SK-N-SH (cell line): ENCODE measurements at regions not wholly inside any gene's neighbourhood (a gene's known extent, or its start where the extent isn't known, plus 50 kb on each side); places are given as distances from the start of the nearest gene placed in this dataset.
A peak's percentile ranks its signal among the peaks of the same experiment; 100 is the strongest.
"Not testable (repeated sequence)": the region's sequence is repeated elsewhere in the genome, so short reads cannot be mapped to it uniquely, and the experiment has no call there.

Experiments used
- CTCF ChIA-PET: fragments of 300-600, 350-600 bp; formaldehyde crosslinking; extraction: SDS; loops from one replicate; lab custom pipeline; 2021; lab: Yijun Ruan, JAX
- POLR2A ChIA-PET: fragments of 350-600 bp; sonication (Branson Sonifier 250); formaldehyde crosslinking; extraction: SDS; loops from one replicate; lab custom pipeline; 2020; ENCODE audit warnings: antibody characterized with exemption, inconsistent platforms; lab: Yijun Ruan, JAX
- DNase-seq: peaks from one replicate; pipeline ENCODE4 v3.0.0; 2012
- H2AFZ ChIP-seq: fragments of 200-600 bp; sonication (generic); 2 replicates; pipeline ENCODE4 v1.8.1; 2016; ENCODE audit warnings: antibody characterized with exemption, mild to moderate bottlenecking, low read depth
- H3F3A ChIP-seq: fragments of 200-600 bp; sonication (generic); replicated peaks from 2 replicates; pipeline ENCODE3; 2016; ENCODE audit warnings: antibody characterized with exemption, mild to moderate bottlenecking; ENCODE audit not compliant: insufficient read depth
- H3K27ac ChIP-seq, 2 experiments: fragments of 200-500 bp in 1 of 2; fragments of 200-600 bp in 1 of 2; sonication (Bioruptor generic) in 1 of 2; sonication (generic), shearing (Covaris generic) in 1 of 2; 2 replicates each; pipeline versions ENCODE4 v1.5.1 to v1.6.1; 2014 to 2016; ENCODE audit warnings: low read depth in 2 of 2, inconsistent platforms in 1 of 2, low read length in 1 of 2, mild to moderate bottlenecking in 1 of 2, mixed read lengths in 1 of 2
- H3K27me3 ChIP-seq: fragments of 200-600 bp; sonication (generic), shearing (Covaris generic); 2 replicates; pipeline ENCODE4 v1.6.1; 2016; ENCODE audit warnings: mixed run types; ENCODE audit not compliant: insufficient read depth
- H3K36me3 ChIP-seq, 2 experiments: fragments of 200-500 bp in 1 of 2; fragments of 200-600 bp in 1 of 2; sonication (Bioruptor generic) in 1 of 2; sonication (generic) in 1 of 2; replicated peaks in 1 of 2; 2 replicates each; pipeline versions ENCODE3 to v1.5.1; 2014 to 2016; ENCODE audit warnings: low read length in 1 of 2, mild to moderate bottlenecking in 1 of 2; ENCODE audit not compliant: insufficient read depth in 2 of 2, control insufficient read depth in 1 of 2
- H3K4me1 ChIP-seq, 2 experiments: fragments of 200-500 bp in 1 of 2; fragments of 200-600 bp in 1 of 2; sonication (Bioruptor generic) in 1 of 2; sonication (generic), shearing (Covaris generic) in 1 of 2; 2 replicates each; pipeline versions ENCODE4 v1.5.1 to v1.6.1; 2014 to 2016; ENCODE audit warnings: low read depth in 1 of 2, low read length in 1 of 2, mixed run types in 1 of 2; ENCODE audit not compliant: insufficient read depth in 2 of 2, control insufficient read depth in 1 of 2
- H3K4me2 ChIP-seq: fragments of 200-600 bp; sonication (generic), shearing (Covaris generic); 2 replicates; pipeline ENCODE4 v1.6.1; 2017; ENCODE audit warnings: mixed run types
- H3K4me3 ChIP-seq, 2 experiments: fragments of 200-500 bp in 1 of 2; fragments of 200-600 bp in 1 of 2; sonication (Bioruptor generic) in 1 of 2; sonication (generic), shearing (Covaris generic) in 1 of 2; 2 replicates each; pipeline versions ENCODE4 v1.5.1 to v1.8.1; 2014 to 2016; ENCODE audit warnings: low read depth in 2 of 2, inconsistent platforms in 1 of 2, low read length in 1 of 2, mild to moderate bottlenecking in 1 of 2, mixed read lengths in 1 of 2, moderate library complexity in 1 of 2
- H3K79me2 ChIP-seq: fragments of 200-600 bp; sonication (generic); 2 replicates; pipeline ENCODE4 v1.8.1; 2017; ENCODE audit warnings: mild to moderate bottlenecking; ENCODE audit not compliant: insufficient read depth
- H3K9ac ChIP-seq: fragments of 200-600 bp; sonication (generic); 2 replicates; pipeline ENCODE4 v1.6.1; 2017; ENCODE audit warnings: mixed run types
- H3K9me2 ChIP-seq: fragments of 200-600 bp; sonication (generic); 2 replicates; pipeline ENCODE4 v1.6.1; 2017; ENCODE audit warnings: mixed run types
- H3K9me3 ChIP-seq: fragments of 200-600 bp; sonication (generic); 2 replicates; pipeline ENCODE4 v1.6.1; 2017; ENCODE audit warnings: mixed run types, mild to moderate bottlenecking, moderate library complexity
- H4K20me1 ChIP-seq: fragments of 200-600 bp; sonication (generic); 2 replicates; pipeline ENCODE4 v1.6.1; 2017; ENCODE audit warnings: mild to moderate bottlenecking, mixed run types; ENCODE audit not compliant: insufficient read depth
- EP300 ChIP-seq, 2 experiments: IDR thresholded peaks; 2 replicates each; pipeline versions ENCODE4 v1.4.0 to v1.6.1; 2012; ENCODE audit warnings: borderline replicate concordance in 1 of 2, low read depth in 1 of 2, low read length in 1 of 2
- EZH2phosphoT487 ChIP-seq: fragments of 200-600 bp; sonication (generic); IDR thresholded peaks from 2 replicates; pipeline ENCODE4 v1.6.1; 2017; ENCODE audit warnings: low read depth, mixed run types, mild to moderate bottlenecking, antibody characterized with exemption, moderate library complexity, borderline replicate concordance
- JUND ChIP-seq: IDR thresholded peaks from 2 replicates; pipeline ENCODE4 v1.4.0; 2012
- NRF1 ChIP-seq: IDR thresholded peaks from 2 replicates; pipeline ENCODE4 v1.6.1; 2012; ENCODE audit warnings: low read depth, mild to moderate bottlenecking, low read length
- POLR2AphosphoS5 ChIP-seq: IDR thresholded peaks from 2 replicates; pipeline ENCODE4 v1.6.1; 2012; ENCODE audit warnings: low read depth, low read length
- RAD21 ChIP-seq: IDR thresholded peaks from 2 replicates; pipeline ENCODE4 v1.6.1; 2012; ENCODE audit warnings: mild to moderate bottlenecking, low read length
- RFX5 ChIP-seq: IDR thresholded peaks from 2 replicates; pipeline ENCODE4 v1.6.1; 2012; ENCODE audit warnings: mild to moderate bottlenecking, improper control_type of control experiment, low read length
- TCF12 ChIP-seq: IDR thresholded peaks from 2 replicates; pipeline ENCODE4 v1.4.0; 2012
- TEAD4 ChIP-seq: IDR thresholded peaks from 2 replicates; pipeline ENCODE4 v1.4.0; 2012; ENCODE audit warnings: mild to moderate bottlenecking, borderline replicate concordance; ENCODE audit not compliant: insufficient read depth
- WGBS: methylation state at CpG from one replicate; pipeline ENCODE4 v1.1.6; 2017; ENCODE audit warnings: low lambda C conversion rate; 5-methylcytosine and 5-hydroxymethylcytosine counted together
- TF ChIP-seq, protein P1 (sequence below): fragments of 150-350 bp; IDR thresholded peaks from 2 replicates; pipeline ENCODE4 v1.6.1; 2017; ENCODE audit warnings: antibody characterized with exemption, low read length, low read depth, borderline replicate concordance
- TF ChIP-seq, protein P2 (sequence below): IDR thresholded peaks from 2 replicates; pipeline ENCODE4 v1.4.0; 2012; ENCODE audit warnings: low read depth, borderline replicate concordance
- TF ChIP-seq, protein P3 (sequence below): fragments of 200-600 bp; sonication (generic); IDR thresholded peaks from 2 replicates; pipeline ENCODE4 v1.6.1; 2017; ENCODE audit warnings: antibody characterized with exemption, mild to moderate bottlenecking, moderate library complexity

DNA sequence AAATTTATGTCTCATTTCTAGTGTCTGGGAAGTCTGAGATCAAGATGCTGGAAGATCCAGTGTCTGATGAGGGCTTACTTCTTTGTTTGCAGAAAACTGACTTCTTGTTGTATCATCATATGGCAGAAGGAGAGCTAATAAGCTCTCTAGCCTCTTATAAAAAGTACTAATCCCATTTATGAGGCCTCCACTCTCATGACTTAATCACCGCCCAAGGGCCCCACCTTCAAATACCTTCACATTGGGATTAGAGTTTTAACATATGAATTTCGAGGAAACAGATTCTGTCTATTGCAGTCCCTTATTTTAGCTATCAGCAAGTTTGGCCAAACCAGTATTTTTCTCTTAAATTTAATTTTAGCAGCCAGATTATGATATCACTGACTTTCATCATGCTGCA, 150.2 kb upstream of the TMPRSS15 start:
- Histone ChIP-seq H3K4me1 (no peaks in the 10 kb centered on the region), H3K9ac (no peak overlapping the region), H3K27me3 (no peaks in the 10 kb centered on the region), H3K4me3 (no peak overlapping the region), H4K20me1 (no peaks in the 10 kb centered on the region), H3K9me3 (no peaks in the 10 kb centered on the region), H3K27ac (no peak overlapping the region), H3K9me2 (no peaks in the 10 kb centered on the region), H3F3A (no peaks in the 10 kb centered on the region), H3K79me2 (no peaks in the 10 kb centered on the region), H3K36me3 (no peaks in the 10 kb centered on the region), H2AFZ (no peak overlapping the region), H3K4me2 (no peak overlapping the region)
- TF ChIP-seq, protein P1, sequence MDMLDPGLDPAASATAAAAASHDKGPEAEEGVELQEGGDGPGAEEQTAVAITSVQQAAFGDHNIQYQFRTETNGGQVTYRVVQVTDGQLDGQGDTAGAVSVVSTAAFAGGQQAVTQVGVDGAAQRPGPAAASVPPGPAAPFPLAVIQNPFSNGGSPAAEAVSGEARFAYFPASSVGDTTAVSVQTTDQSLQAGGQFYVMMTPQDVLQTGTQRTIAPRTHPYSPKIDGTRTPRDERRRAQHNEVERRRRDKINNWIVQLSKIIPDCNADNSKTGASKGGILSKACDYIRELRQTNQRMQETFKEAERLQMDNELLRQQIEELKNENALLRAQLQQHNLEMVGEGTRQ, result no peak
- TF ChIP-seq, protein P2, sequence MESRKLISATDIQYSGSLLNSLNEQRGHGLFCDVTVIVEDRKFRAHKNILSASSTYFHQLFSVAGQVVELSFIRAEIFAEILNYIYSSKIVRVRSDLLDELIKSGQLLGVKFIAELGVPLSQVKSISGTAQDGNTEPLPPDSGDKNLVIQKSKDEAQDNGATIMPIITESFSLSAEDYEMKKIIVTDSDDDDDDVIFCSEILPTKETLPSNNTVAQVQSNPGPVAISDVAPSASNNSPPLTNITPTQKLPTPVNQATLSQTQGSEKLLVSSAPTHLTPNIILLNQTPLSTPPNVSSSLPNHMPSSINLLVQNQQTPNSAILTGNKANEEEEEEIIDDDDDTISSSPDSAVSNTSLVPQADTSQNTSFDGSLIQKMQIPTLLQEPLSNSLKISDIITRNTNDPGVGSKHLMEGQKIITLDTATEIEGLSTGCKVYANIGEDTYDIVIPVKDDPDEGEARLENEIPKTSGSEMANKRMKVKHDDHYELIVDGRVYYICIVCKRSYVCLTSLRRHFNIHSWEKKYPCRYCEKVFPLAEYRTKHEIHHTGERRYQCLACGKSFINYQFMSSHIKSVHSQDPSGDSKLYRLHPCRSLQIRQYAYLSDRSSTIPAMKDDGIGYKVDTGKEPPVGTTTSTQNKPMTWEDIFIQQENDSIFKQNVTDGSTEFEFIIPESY, result no peak
- no peak for TF ChIP-seq NRF1
- TF ChIP-seq JUND, result no peak
- TF ChIP-seq TCF12, result no peak
- TF ChIP-seq EP300 (IDR thresholded peaks at IDR 0.05; ENCODE audit: borderline replicate concordance in 1 of 2, low read depth in 1 of 2, low read length in 1 of 2), result no peak
- no peak for TF ChIP-seq TEAD4
- no peak for TF ChIP-seq POLR2AphosphoS5
- TF ChIP-seq, protein P3, sequence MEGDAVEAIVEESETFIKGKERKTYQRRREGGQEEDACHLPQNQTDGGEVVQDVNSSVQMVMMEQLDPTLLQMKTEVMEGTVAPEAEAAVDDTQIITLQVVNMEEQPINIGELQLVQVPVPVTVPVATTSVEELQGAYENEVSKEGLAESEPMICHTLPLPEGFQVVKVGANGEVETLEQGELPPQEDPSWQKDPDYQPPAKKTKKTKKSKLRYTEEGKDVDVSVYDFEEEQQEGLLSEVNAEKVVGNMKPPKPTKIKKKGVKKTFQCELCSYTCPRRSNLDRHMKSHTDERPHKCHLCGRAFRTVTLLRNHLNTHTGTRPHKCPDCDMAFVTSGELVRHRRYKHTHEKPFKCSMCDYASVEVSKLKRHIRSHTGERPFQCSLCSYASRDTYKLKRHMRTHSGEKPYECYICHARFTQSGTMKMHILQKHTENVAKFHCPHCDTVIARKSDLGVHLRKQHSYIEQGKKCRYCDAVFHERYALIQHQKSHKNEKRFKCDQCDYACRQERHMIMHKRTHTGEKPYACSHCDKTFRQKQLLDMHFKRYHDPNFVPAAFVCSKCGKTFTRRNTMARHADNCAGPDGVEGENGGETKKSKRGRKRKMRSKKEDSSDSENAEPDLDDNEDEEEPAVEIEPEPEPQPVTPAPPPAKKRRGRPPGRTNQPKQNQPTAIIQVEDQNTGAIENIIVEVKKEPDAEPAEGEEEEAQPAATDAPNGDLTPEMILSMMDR, result no peak
- no peak for TF ChIP-seq RFX5
- no peak for TF ChIP-seq RAD21
- no peak for TF ChIP-seq EZH2phosphoT487
- ChIA-PET CTCF (no interaction called here), POLR2A (no interaction called here)
- no peak for DNase-seq
- 33% methylated on average over 2 of the region's 2 CpGs for WGBS

DNA sequence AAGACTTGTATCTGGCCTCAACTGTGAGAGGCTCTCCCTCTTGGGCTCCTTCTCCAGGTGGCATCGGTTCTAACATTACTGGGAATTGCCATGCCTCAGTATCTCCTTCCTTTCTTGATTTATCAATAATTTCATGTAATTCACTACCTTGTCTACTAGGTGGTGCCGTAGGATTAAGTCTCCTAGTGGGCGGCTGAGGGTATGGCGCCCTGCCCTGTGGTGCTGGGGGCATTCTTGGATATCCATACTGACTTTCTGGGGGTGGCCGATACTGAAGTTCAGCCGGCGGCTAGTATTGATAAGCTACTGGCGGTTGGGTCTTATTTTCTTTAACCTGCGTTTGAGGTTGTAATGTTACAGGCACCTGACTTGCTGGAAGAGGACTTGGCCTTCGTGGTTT, 164.2 kb upstream of the TMPRSS15 start:
- H3K9ac ChIP-seq, H3K27me3 ChIP-seq, POLR2A ChIA-PET, H4K20me1 ChIP-seq, H3K36me3 ChIP-seq, H3K4me1 ChIP-seq, H3K9me2 ChIP-seq, CTCF ChIA-PET, H3K4me2 ChIP-seq, DNase-seq, H3F3A ChIP-seq, H3K79me2 ChIP-seq, H3K27ac ChIP-seq, H3K4me3 ChIP-seq, H2AFZ ChIP-seq, H3K9me3 ChIP-seq: not testable (repeated sequence)
- 32% methylated on average over 5 of the region's 10 CpGs for WGBS
- TF ChIP-seq, protein P3, result peak; percentile 14; the same call in 1 of the 2 replicates
